ENCODE measurements at regions not wholly inside any gene's neighbourhood (a gene's known extent, or its start where the extent isn't known, plus 50 kb on each side); places are given as distances from the start of the nearest gene placed in this dataset.

DNA sequence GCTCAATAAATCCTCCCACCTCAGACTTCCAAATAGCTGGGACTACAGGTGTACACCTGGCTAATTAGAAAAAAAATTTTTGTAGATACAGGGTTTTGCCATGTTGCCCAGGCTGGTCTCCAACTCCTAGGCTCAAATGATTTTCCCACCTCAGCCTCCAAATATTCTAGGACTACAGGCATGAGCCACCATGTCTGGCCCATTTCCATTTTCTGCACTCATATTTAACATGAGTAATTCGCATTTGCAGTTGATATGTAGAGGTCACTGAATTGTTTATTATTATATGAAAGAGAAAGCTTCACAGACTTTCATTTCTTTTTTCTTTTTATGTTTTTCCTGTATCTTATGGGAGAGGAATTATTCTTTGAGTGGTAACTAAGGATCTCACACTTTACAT, 492.7 kb downstream of the CNTN3 start:
- H3K4me2 ChIP-seq: no peak overlapping the region
- no peaks in the 10 kb centered on the region for H3K27me3 ChIP-seq
- Mint-ChIP-seq H3K27me3 (ENCODE audit: insufficient read depth, low read depth) (peaks cover under 1% of the 10 kb centered on the region), H3K4me3 (no peak overlapping the region), H3K36me3 (peaks cover 2% of the 10 kb centered on the region), H3K27ac (no peak overlapping the region), H3K4me1 (no peaks in the 10 kb centered on the region), H3K9me3 (peaks cover 8% of the 10 kb centered on the region)
- TF ChIP-seq EZH2 (IDR thresholded peaks at IDR 0.05) (no peak), EZH2phosphoT487 (IDR thresholded peaks at IDR 0.05) (no peak)
- TF ChIP-seq, protein P1, sequence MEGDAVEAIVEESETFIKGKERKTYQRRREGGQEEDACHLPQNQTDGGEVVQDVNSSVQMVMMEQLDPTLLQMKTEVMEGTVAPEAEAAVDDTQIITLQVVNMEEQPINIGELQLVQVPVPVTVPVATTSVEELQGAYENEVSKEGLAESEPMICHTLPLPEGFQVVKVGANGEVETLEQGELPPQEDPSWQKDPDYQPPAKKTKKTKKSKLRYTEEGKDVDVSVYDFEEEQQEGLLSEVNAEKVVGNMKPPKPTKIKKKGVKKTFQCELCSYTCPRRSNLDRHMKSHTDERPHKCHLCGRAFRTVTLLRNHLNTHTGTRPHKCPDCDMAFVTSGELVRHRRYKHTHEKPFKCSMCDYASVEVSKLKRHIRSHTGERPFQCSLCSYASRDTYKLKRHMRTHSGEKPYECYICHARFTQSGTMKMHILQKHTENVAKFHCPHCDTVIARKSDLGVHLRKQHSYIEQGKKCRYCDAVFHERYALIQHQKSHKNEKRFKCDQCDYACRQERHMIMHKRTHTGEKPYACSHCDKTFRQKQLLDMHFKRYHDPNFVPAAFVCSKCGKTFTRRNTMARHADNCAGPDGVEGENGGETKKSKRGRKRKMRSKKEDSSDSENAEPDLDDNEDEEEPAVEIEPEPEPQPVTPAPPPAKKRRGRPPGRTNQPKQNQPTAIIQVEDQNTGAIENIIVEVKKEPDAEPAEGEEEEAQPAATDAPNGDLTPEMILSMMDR (IDR thresholded peaks at IDR 0.05): no peak
- no peak overlapping the region for H3K4me3 ChIP-seq
- H4K20me1 ChIP-seq (ENCODE audit: low read depth): no peaks in the 10 kb centered on the region
- no peak overlapping the region for H3K27ac ChIP-seq
- no peak for DNase-seq (ENCODE audit: low spot score)
- no peaks in the 10 kb centered on the region for H3F3A ChIP-seq (ENCODE audit: low read depth)
- no peaks in the 10 kb centered on the region for H3K4me1 ChIP-seq
- H2AFZ ChIP-seq (replicated peaks): no peak overlapping the region
- H3K9ac ChIP-seq: no peak overlapping the region
- no peaks in the 10 kb centered on the region for H3K36me3 ChIP-seq
- H3K79me2 ChIP-seq (ENCODE audit: low read depth): no peaks in the 10 kb centered on the region
- H3K9me3 ChIP-seq (ENCODE audit: low read depth): no peaks in the 10 kb centered on the region

DNA sequence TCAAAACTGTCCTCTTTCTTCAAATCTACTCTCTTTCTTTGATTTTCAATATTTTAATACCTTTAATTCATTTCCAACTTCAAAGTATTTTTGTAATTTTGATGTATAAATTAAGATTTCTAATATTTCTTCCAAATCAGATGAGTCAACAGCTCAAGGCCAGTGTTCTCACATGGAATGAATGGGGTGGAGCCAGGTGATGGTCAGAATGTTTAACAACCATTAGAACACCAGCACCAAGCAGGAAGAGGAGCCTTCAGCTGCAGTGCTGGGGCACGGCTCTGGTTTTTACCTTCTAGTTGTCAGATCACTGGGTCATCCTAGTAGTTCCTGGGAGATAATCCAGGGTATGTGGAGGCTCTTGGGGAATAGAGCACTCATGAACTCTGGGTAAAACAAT, 494.5 kb upstream of the PDZRN3 start:
- H3K27ac ChIP-seq: no peak overlapping the region
- no peaks in the 10 kb centered on the region for H3F3A ChIP-seq (ENCODE audit: low read depth)
- no peak overlapping the region for H2AFZ ChIP-seq (replicated peaks)
- no peak overlapping the region for H3K4me3 Mint-ChIP-seq
- no peaks in the 10 kb centered on the region for H3K27me3 ChIP-seq
- H3K9me3 ChIP-seq (ENCODE audit: low read depth): no peaks in the 10 kb centered on the region
- no peak overlapping the region for H3K9ac ChIP-seq
- peaks cover 5% of the 10 kb centered on the region for H3K4me1 Mint-ChIP-seq
- H3K9me3 Mint-ChIP-seq: peaks cover 8% of the 10 kb centered on the region
- no peak overlapping the region for H3K4me2 ChIP-seq
- H3K79me2 ChIP-seq (ENCODE audit: low read depth): no peaks in the 10 kb centered on the region
- H3K27ac Mint-ChIP-seq: no peak overlapping the region
- no peaks in the 10 kb centered on the region for H3K4me1 ChIP-seq
- H3K27me3 Mint-ChIP-seq (ENCODE audit: insufficient read depth, low read depth): no peaks in the 10 kb centered on the region
- no peaks in the 10 kb centered on the region for H3K36me3 ChIP-seq
- no peaks in the 10 kb centered on the region for H4K20me1 ChIP-seq (ENCODE audit: low read depth)
- no peak overlapping the region for H3K4me3 ChIP-seq
- TF ChIP-seq EZH2 (IDR thresholded peaks at IDR 0.05) (no peak), EZH2phosphoT487 (IDR thresholded peaks at IDR 0.05) (no peak)
- TF ChIP-seq, protein P1 (IDR thresholded peaks at IDR 0.05): no peak
- H3K36me3 Mint-ChIP-seq: peaks cover 2% of the 10 kb centered on the region
- DNase-seq (ENCODE audit: low spot score): no peak

DNA sequence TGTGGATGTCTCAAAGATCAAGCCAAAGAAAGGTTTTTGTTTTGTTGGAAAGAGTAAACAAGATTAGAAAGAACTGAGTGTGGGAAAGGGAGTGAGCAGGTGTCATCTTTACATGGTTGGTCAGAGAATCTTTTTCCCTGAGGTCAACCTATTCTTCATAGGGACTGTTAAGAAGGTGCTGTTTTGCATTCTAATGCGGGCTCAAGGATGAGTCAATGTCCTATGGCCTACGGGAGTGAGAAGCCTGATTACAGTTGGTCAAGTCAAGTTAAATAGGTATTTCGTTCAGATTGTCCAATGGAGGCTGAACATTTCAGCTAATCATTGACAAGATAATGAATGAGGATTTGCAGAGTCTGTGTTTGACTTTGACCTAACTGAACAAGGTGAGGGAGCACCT, 491.2 kb upstream of the PDZRN3 start:
- peaks cover 5% of the 10 kb centered on the region for H3K4me1 Mint-ChIP-seq
- Histone ChIP-seq H3K9me3 (ENCODE audit: low read depth) (no peaks in the 10 kb centered on the region), H3K4me3 (no peak overlapping the region), H3K27me3 (no peaks in the 10 kb centered on the region), H2AFZ (replicated peaks) (no peak overlapping the region), H4K20me1 (ENCODE audit: low read depth) (no peaks in the 10 kb centered on the region), H3F3A (ENCODE audit: low read depth) (no peaks in the 10 kb centered on the region), H3K27ac (no peak overlapping the region), H3K4me1 (no peaks in the 10 kb centered on the region), H3K79me2 (ENCODE audit: low read depth) (no peaks in the 10 kb centered on the region), H3K36me3 (no peaks in the 10 kb centered on the region), H3K9ac (no peak overlapping the region), H3K4me2 (no peak overlapping the region)
- no peak overlapping the region for H3K4me3 Mint-ChIP-seq
- peaks cover 2% of the 10 kb centered on the region for H3K36me3 Mint-ChIP-seq
- no peaks in the 10 kb centered on the region for H3K27me3 Mint-ChIP-seq (ENCODE audit: insufficient read depth, low read depth)
- no peak overlapping the region for H3K27ac Mint-ChIP-seq
- H3K9me3 Mint-ChIP-seq: peaks cover 3% of the 10 kb centered on the region
- TF ChIP-seq EZH2phosphoT487 (IDR thresholded peaks at IDR 0.05) (no peak), EZH2 (IDR thresholded peaks at IDR 0.05) (no peak)
- TF ChIP-seq, protein P1 (IDR thresholded peaks at IDR 0.05): no peak
- DNase-seq (ENCODE audit: low spot score): no peak

Measured in neural progenitor cell (in vitro differentiated cells).